GM23248 (cell line): ENCODE measurements at regions not wholly inside any gene's neighbourhood (a gene's known extent, or its start where the extent isn't known, plus 50 kb on each side); places are given as distances from the start of the nearest gene placed in this dataset.

Experiments
- DNase-seq: peaks from one replicate; pipeline ENCODE4 v3.0.0-alpha.2; 2015
- H2AFZ ChIP-seq: fragments of 200-600 bp; sonication (generic); 2 replicates; pipeline ENCODE4 v1.6.1; 2016; ENCODE audit warnings: antibody characterized with exemption
- H3F3A ChIP-seq: fragments of 200-600 bp; sonication (generic); 2 replicates; pipeline ENCODE4 v1.6.1; 2016; ENCODE audit warnings: mild to moderate bottlenecking, antibody characterized with exemption, mixed run types; ENCODE audit not compliant: insufficient read depth
- H3K27ac ChIP-seq: fragments of 200-600 bp; sonication (generic); 2 replicates; pipeline ENCODE4 v1.5.1; 2016; ENCODE audit warnings: mild to moderate bottlenecking
- H3K27me3 ChIP-seq: fragments of 200-600 bp; sonication (generic); replicated peaks from 2 replicates; pipeline ENCODE4 v1.6.1; 2016; ENCODE audit warnings: mild to moderate bottlenecking; ENCODE audit not compliant: insufficient read depth
- H3K36me3 ChIP-seq: fragments of 200-600 bp; sonication (generic); 2 replicates; pipeline ENCODE4 v1.6.1; 2016; ENCODE audit warnings: low read depth, mild to moderate bottlenecking
- H3K4me1 ChIP-seq: fragments of 200-600 bp; sonication (generic); 2 replicates; pipeline ENCODE4 v1.6.1; 2016; ENCODE audit warnings: mild to moderate bottlenecking; ENCODE audit not compliant: insufficient read depth
- H3K4me2 ChIP-seq: fragments of 200-600 bp; sonication (generic); one replicate; pipeline ENCODE4 v1.6.1; 2016; ENCODE audit warnings: mild to moderate bottlenecking; ENCODE audit not compliant: unreplicated experiment
- H3K4me3 ChIP-seq: fragments of 200-600 bp; sonication (generic); 2 replicates; pipeline ENCODE4 v1.5.1; 2016; ENCODE audit warnings: mild to moderate bottlenecking
- H3K79me2 ChIP-seq: fragments of 200-600 bp; sonication (generic); 2 replicates; pipeline ENCODE4 v1.6.1; 2016; ENCODE audit warnings: mild to moderate bottlenecking; ENCODE audit not compliant: insufficient read depth
- H3K9ac ChIP-seq: fragments of 200-600 bp; sonication (generic); 2 replicates; pipeline ENCODE4 v1.6.1; 2016; ENCODE audit warnings: mild to moderate bottlenecking
- H3K9me2 ChIP-seq: fragments of 200-600 bp; sonication (generic); 2 replicates; pipeline ENCODE4 v1.6.1; 2016; ENCODE audit warnings: mixed run types, mild to moderate bottlenecking, moderate library complexity; ENCODE audit not compliant: insufficient read depth
- H3K9me3 ChIP-seq: fragments of 200-600 bp; sonication (generic); one replicate; pipeline ENCODE4 v1.6.1; 2017; ENCODE audit warnings: low read depth
- H4K20me1 ChIP-seq: fragments of 200-600 bp; sonication (generic); 2 replicates; pipeline ENCODE4 v1.6.0; 2016; ENCODE audit not compliant: insufficient read depth
- EZH2 ChIP-seq: fragments of 200-600 bp; sonication (generic); IDR thresholded peaks from 2 replicates; pipeline ENCODE4 v1.6.1; 2018; ENCODE audit warnings: antibody characterized with exemption, mild to moderate bottlenecking; ENCODE audit not compliant: insufficient read depth, poor library complexity, severe bottlenecking
- EZH2phosphoT487 ChIP-seq: fragments of 200-600 bp; sonication (generic); IDR thresholded peaks from 2 replicates; pipeline ENCODE4 v1.6.1; 2018; ENCODE audit warnings: antibody characterized with exemption, moderate library complexity, mild to moderate bottlenecking, low read depth; ENCODE audit not compliant: insufficient read depth
- WGBS, 2 experiments: methylation state at CpG; one replicate each; pipeline ENCODE4 v1.1.6; 2015 to 2017; ENCODE audit warnings: low lambda C conversion rate in 2 of 2, low coverage in 1 of 2; ENCODE audit errors: missing lambda C conversion rate in 2 of 2; 5-methylcytosine and 5-hydroxymethylcytosine counted together
- in situ Hi-C: fragments of 300-500 bp; cut with MboI; formaldehyde crosslinking; loops from 2 replicates; pipeline ENCODE4 v1.15.0; 2020

DNA sequence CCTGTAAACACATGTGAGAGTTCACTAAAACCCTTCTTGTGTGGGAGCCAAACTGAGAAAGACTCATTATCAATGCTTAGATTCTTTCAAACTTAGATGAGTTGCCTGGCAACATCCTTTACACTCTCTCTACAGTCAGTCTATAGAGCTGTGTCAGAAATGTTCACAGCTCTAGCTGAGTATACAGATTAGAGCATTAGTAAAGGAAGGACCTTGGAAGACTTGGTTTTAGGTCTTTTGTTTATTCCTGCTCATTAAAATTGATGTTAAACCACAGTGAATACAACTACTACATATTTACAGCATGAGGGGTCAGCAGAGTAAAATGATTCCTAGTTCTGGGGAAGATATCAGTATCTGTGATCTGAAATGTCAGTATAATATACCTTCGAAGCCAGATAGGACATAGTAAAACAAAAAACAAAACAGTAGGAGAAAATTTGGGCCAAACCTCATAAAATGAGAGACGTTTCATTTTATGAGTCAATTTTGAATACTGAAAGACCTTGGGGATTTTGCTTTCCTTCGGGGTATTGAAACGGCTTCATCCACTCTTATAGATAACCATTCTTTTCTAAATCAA lies 186.0 kb downstream of the TANC2 start:
- Histone ChIP-seq H3K27ac (peak overlapping the region; percentile 52; the same call in 1 of the 2 replicates), H3K27me3 (no peaks in the 10 kb centered on the region), H3K4me2 (no peak overlapping the region), H3K36me3 (no peaks in the 10 kb centered on the region), H3K4me3 (no peak overlapping the region), H3K9me3 (no peaks in the 10 kb centered on the region), H3K9me2 (no peaks in the 10 kb centered on the region; the same call in 1 of the 2 replicates), H3K4me1 (peaks cover 34% of the 10 kb centered on the region), H2AFZ (no peak overlapping the region), H3F3A (peaks cover 7% of the 10 kb centered on the region; the same call in 1 of the 2 replicates), H3K9ac (no peak overlapping the region), H3K79me2 (peaks cover 100% of the 10 kb centered on the region), H4K20me1 (no peaks in the 10 kb centered on the region)
- WGBS, 2 experiments: 91% methylated on average over 4 of the region's 4 CpGs
- DNase-seq: peak; percentile 57
- in situ Hi-C loops: no loop called here
- TF ChIP-seq EZH2: no peak
- TF ChIP-seq EZH2phosphoT487: no peak

DNA sequence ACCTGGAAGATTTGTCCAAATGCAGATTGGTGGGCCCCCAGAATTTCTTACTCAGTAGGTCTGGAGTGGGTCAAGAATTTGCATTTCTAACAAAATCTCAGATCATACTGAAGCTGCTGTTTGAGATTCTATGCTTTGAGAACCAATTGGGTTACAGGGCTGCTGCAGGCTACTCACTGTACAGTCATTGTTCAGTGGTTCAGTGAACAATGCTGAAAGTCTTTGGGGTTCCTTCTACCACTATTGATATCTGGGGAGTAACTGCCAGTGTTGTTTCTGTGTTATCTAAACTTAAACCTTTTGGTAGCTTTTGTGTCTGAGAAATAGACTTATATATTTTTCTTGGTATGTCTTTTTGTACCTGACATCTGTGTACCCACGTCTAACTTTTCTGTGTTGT lies 187.5 kb downstream of the TANC2 start:
- peak; percentile 17 for DNase-seq
- Histone ChIP-seq H3K4me3 (no peak overlapping the region), H3K9ac (no peak overlapping the region), H3K4me2 (no peak overlapping the region), H4K20me1 (no peaks in the 10 kb centered on the region), H3K36me3 (no peaks in the 10 kb centered on the region), H3K9me3 (no peaks in the 10 kb centered on the region), H3K27ac (no peak overlapping the region), H3K79me2 (peaks cover 98% of the 10 kb centered on the region), H3K4me1 (peaks cover 34% of the 10 kb centered on the region), H3K9me2 (no peaks in the 10 kb centered on the region; the same call in 1 of the 2 replicates), H2AFZ (no peak overlapping the region), H3F3A (peaks cover 7% of the 10 kb centered on the region; the same call in 1 of the 2 replicates), H3K27me3 (no peaks in the 10 kb centered on the region)
- TF ChIP-seq EZH2phosphoT487 (no peak), EZH2 (no peak)
- WGBS, 2 experiments: 91 to 98% methylated on average over 1 of the region's 1 CpG
- in situ Hi-C loops: no loop called here

DNA sequence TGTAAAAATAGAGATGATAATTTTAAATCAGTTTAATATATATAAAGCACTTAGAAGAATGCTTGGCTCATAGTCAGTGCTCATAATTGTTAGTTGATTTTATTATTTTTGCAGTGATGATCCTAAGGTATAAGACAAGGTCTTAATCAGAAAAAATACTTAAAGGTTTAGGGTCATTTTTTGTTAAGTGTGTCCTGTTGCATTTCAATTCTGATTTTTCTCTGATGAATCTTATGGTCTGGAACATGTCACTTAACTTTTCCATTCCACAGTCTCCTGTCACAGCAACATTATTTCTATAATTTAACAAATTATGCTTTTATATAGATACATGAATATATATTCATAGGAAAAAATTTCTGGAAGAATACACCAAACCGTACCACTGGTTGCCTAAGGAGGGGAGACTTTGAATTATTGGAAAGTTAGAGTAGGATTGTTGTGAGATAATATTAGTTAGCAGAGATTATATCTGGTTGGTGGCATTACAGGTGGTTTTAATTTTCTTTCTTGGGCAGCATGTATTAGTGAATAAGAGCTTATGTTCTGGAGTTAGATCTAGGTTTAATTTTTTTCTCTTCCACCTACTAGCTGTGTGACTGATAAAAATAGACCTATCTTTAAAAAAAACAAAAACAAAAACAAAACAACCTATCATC lies 188.7 kb downstream of the TANC2 start:
- Histone ChIP-seq H4K20me1 (no peaks in the 10 kb centered on the region), H3K9ac (no peak overlapping the region), H3K4me1 (peaks cover 34% of the 10 kb centered on the region), H3K79me2 (peaks cover 98% of the 10 kb centered on the region), H3K27ac (no peak overlapping the region), H3K27me3 (no peaks in the 10 kb centered on the region), H3F3A (peaks cover 7% of the 10 kb centered on the region; the same call in 1 of the 2 replicates), H3K9me2 (no peaks in the 10 kb centered on the region; the same call in 1 of the 2 replicates), H3K9me3 (no peaks in the 10 kb centered on the region), H3K4me2 (no peak overlapping the region), H2AFZ (no peak overlapping the region), H3K36me3 (no peaks in the 10 kb centered on the region), H3K4me3 (no peak overlapping the region)
- in situ Hi-C loops: no loop called here
- TF ChIP-seq EZH2phosphoT487: no peak
- TF ChIP-seq EZH2: no peak
- WGBS, 2 experiments: 53 to 58% methylated on average over 1 of the region's 1 CpG
- DNase-seq: peak; percentile 16

DNA sequence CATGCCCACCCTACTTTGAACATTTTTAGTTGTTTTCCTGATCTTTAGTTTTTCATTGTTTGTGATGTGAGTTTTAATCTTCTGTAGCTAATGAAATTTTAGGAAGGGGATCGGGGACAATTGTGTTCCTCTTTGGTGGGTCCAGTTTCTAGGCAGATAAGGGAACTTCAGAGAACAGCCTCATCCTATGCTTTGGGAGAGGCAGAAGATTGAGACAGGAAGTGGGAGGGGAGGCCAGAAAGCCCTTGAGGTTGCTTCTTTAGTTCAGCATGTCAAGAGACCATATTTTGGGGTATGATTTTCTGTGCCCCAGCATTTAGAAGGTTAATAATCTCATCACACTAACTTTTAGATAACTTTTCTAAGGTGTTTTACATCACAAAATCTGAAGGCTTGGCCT lies 191.0 kb downstream of the TANC2 start:
- Histone ChIP-seq H3K27me3 (no peaks in the 10 kb centered on the region), H3K27ac (no peak overlapping the region), H4K20me1 (no peaks in the 10 kb centered on the region), H3K36me3 (no peaks in the 10 kb centered on the region), H3K4me2 (no peak overlapping the region), H3K4me1 (peaks cover 16% of the 10 kb centered on the region; the same call in 1 of the 2 replicates), H3K9me3 (no peaks in the 10 kb centered on the region), H3K9ac (no peak overlapping the region), H3K79me2 (peaks cover 98% of the 10 kb centered on the region), H3K9me2 (no peaks in the 10 kb centered on the region), H3F3A (no peaks in the 10 kb centered on the region), H3K4me3 (no peak overlapping the region), H2AFZ (no peak overlapping the region)
- DNase-seq: no peak
- TF ChIP-seq EZH2phosphoT487 (no peak), EZH2 (no peak)
- in situ Hi-C loops: no loop called here
- 100% methylated on average over 1 of the region's 1 CpG for WGBS, 2 experiments
